Psoas muscle (tissue), 7 donors: ENCODE measurements at regions not wholly inside any gene's neighbourhood (a gene's known extent, or its start where the extent isn't known, plus 50 kb on each side); places are given as distances from the start of the nearest gene placed in this dataset.

Experiments used
- ATAC-seq, 4 donors: fragments of 200-7000 bp; cut with Tn5 transposase; one replicate each; pipeline ENCODE4 v1.9.1; 2020; ENCODE audit warnings: moderate library complexity in 3 of 4, mild to moderate bottlenecking in 2 of 4
- DNase-seq, 2 donors: peaks; one replicate each; pipeline ENCODE4 v3.0.0-alpha.2; 2020
- H3K27ac ChIP-seq: fragments of 200-600 bp; one replicate; pipeline ENCODE4 v1.8.0; 2022
- H3K27me3 ChIP-seq, 3 donors: fragments of 200-600 bp in 1 of 3; one replicate each; pipeline versions ENCODE4 v1.6.1 to v1.8.0; 2013 to 2022; ENCODE audit warnings: low read length in 2 of 3, mild to moderate bottlenecking in 2 of 3, moderate library complexity in 1 of 3; ENCODE audit not compliant: insufficient read depth in 3 of 3
- H3K36me3 ChIP-seq, 2 donors: fragments of 200-600 bp in 1 of 2; one replicate each; pipeline versions ENCODE4 v1.6.1 to v1.8.0; 2013 to 2022; ENCODE audit warnings: low read depth in 1 of 2, mild to moderate bottlenecking in 1 of 2, moderate library complexity in 1 of 2; ENCODE audit not compliant: insufficient read depth in 1 of 2
- H3K4me1 ChIP-seq: fragments of 200-600 bp; one replicate; pipeline ENCODE4 v1.8.0; 2022
- H3K4me3 ChIP-seq: fragments of 200-600 bp; one replicate; pipeline ENCODE4 v1.8.0; 2022; ENCODE audit warnings: mild to moderate bottlenecking
- H3K9me3 ChIP-seq: fragments of 200-600 bp; one replicate; pipeline ENCODE4 v1.8.0; 2022
- CTCF ChIP-seq: fragments of 200-600 bp; IDR thresholded peaks from one replicate; pipeline ENCODE4 v1.8.0; 2022; ENCODE audit warnings: antibody characterized with exemption
- WGBS, 3 donors: extraction: QIAGEN DNeasy Blood & Tissue Kit; methylation state at CpG; one replicate each; pipeline versions ENCODE4 v1.1.6 to v1.1.7; 2013; 5-methylcytosine and 5-hydroxymethylcytosine counted together
- intact Hi-C, 2 donors: fragments of 100-400 bp; cut with DNase I; formaldehyde crosslinking; loops; one replicate each; pipeline versions ENCODE4 v1.11.0 to v1.14.2; 2022
- donor health status: healthy with polysubstance abuse.
- donor health status: DM: no; HTN: no; CAD: no; lungs with moderate emphysema.
- donor health status: Bipolar disorder and iron deficiency.
- donor health status: healthy.
- donor health status: DM: yes; HTN: yes; CAD: no.
- donor health status: DM: no; HTN: no; CAD: no.
- donor health status: DM: yes; HTN: yes; CAD: no.

- Histone ChIP-seq H3K4me1 (no peaks in the 10 kb centered on the region), H3K27me3 (no peaks in the 10 kb centered on the region), H3K9me3 (no peaks in the 10 kb centered on the region), H3K4me3 (no peak overlapping the region), H3K27ac (no peak overlapping the region), H3K36me3 (no peaks in the 10 kb centered on the region)
- intact Hi-C loops: no loop called here
- TF ChIP-seq CTCF: no peak
- 95 to 96% (median 95%) methylated on average over 9 of the region's 9 CpGs for WGBS, 3 donors
- DNase-seq (no peak), ATAC-seq (no peak)
Observed at GRCh38 chr4:20381005-20381404, 129.3 kb downstream of the SLIT2 start.

- ATAC-seq (no peak), DNase-seq (no peak)
- no peaks in the 10 kb centered on the region for H3K9me3 ChIP-seq
- intact Hi-C loops: no loop called here
- no peaks in the 10 kb centered on the region for H3K27me3 ChIP-seq
- no peak for TF ChIP-seq CTCF
- no peak overlapping the region for H3K4me3 ChIP-seq
- no peaks in the 10 kb centered on the region for H3K36me3 ChIP-seq
- H3K4me1 ChIP-seq: no peaks in the 10 kb centered on the region
- no peak overlapping the region for H3K27ac ChIP-seq
Observed at GRCh38 chr4:20383283-20383682, 131.6 kb downstream of the SLIT2 start.

GRCh38 chr4:20383969-20384368 is 132.3 kb downstream of the SLIT2 start:
- Histone ChIP-seq H3K4me1 (no peaks in the 10 kb centered on the region), H3K27ac (no peak overlapping the region), H3K9me3 (no peaks in the 10 kb centered on the region), H3K36me3 (no peaks in the 10 kb centered on the region), H3K27me3 (no peaks in the 10 kb centered on the region), H3K4me3 (no peak overlapping the region)
- no peak for ATAC-seq
- no peak for DNase-seq
- intact Hi-C loops: no loop called here
- TF ChIP-seq CTCF: no peak

GRCh38 chr4:20384456-20384855 is 132.8 kb downstream of the SLIT2 start:
- no peaks in the 10 kb centered on the region for H3K4me1 ChIP-seq
- ATAC-seq (no peak), DNase-seq (no peak)
- H3K27me3 ChIP-seq: no peaks in the 10 kb centered on the region
- H3K4me3 ChIP-seq: no peak overlapping the region
- no peak for TF ChIP-seq CTCF
- 48 to 53% (median 48%) methylated on average over 5 of the region's 5 CpGs for WGBS, 3 donors
- no peaks in the 10 kb centered on the region for H3K9me3 ChIP-seq
- intact Hi-C loops: no loop called here
- H3K36me3 ChIP-seq: no peaks in the 10 kb centered on the region
- no peak overlapping the region for H3K27ac ChIP-seq

- Histone ChIP-seq H3K4me3 (no peak overlapping the region), H3K9me3 (no peaks in the 10 kb centered on the region), H3K4me1 (no peaks in the 10 kb centered on the region), H3K27ac (no peak overlapping the region), H3K36me3 (no peaks in the 10 kb centered on the region), H3K27me3 (no peaks in the 10 kb centered on the region)
- no peak for ATAC-seq
- DNase-seq: no peak
- no peak for TF ChIP-seq CTCF
- intact Hi-C loops: no loop called here
- 68 to 72% (median 69%) methylated on average over 2 of the region's 2 CpGs for WGBS, 3 donors
Observed at GRCh38 chr4:20386001-20386740, 134.5 kb downstream of the SLIT2 start.
